SK-N-SH treated with all-trans-retinoic acid at 6 μM for 48 hours (cell line): ENCODE measurements at regions not wholly inside any gene's neighbourhood (a gene's known extent, or its start where the extent isn't known, plus 50 kb on each side); places are given as distances from the start of the nearest gene placed in this dataset.

Experiments used
- ATAC-seq: fragments of 200-7000 bp; cut with Tn5 transposase; 3 replicates; pipeline ENCODE4 v1.9.1; 2020; ENCODE audit warnings: mild to moderate bottlenecking, moderate library complexity
- ARNTL ChIP-seq: fragments of 450-650 bp; formaldehyde crosslinking; IDR thresholded peaks from 2 replicates; pipeline ENCODE4 v1.5.0; 2020; ENCODE audit warnings: low read depth, mild to moderate bottlenecking, moderate library complexity, borderline replicate concordance
- BACH2 ChIP-seq: fragments of 250-450 bp; sonication (Bioruptor Pico); IDR thresholded peaks from 2 replicates; pipeline ENCODE4 v1.9.0; 2021; ENCODE audit warnings: mild to moderate bottlenecking, borderline replicate concordance
- CSDC2 ChIP-seq: fragments of 250-450 bp; sonication (Bioruptor Pico); IDR thresholded peaks from 2 replicates; pipeline ENCODE4 v1.5.0; 2020; ENCODE audit warnings: mild to moderate bottlenecking, moderate library complexity
- ESRRG ChIP-seq: fragments of 250-450 bp; sonication (Bioruptor Pico); IDR thresholded peaks from 2 replicates; pipeline ENCODE4 v1.6.1; 2021; ENCODE audit warnings: mild to moderate bottlenecking
- GLIS3 ChIP-seq: fragments of 250-450 bp; sonication (Bioruptor Pico); IDR thresholded peaks from 2 replicates; pipeline ENCODE4 v1.5.0; 2020; ENCODE audit warnings: mild to moderate bottlenecking, moderate library complexity
- ISL1 ChIP-seq: fragments of 250-450 bp; sonication (Bioruptor Pico); IDR thresholded peaks from 2 replicates; pipeline ENCODE4 v2.1.2; 2022; ENCODE audit warnings: mild to moderate bottlenecking, moderate library complexity
- OSR1 ChIP-seq: fragments of 250-450 bp; sonication (Bioruptor Pico); IDR thresholded peaks from 2 replicates; pipeline ENCODE4 v1.8.0; 2022; ENCODE audit warnings: moderate library complexity, mild to moderate bottlenecking, inconsistent platforms
- PATZ1 ChIP-seq: fragments of 250-450 bp; sonication (Bioruptor Pico); IDR thresholded peaks from 2 replicates; pipeline ENCODE4 v1.8.0; 2020; ENCODE audit warnings: mild to moderate bottlenecking, moderate library complexity, borderline replicate concordance
- PPARA ChIP-seq: fragments of 250-450 bp; sonication (Bioruptor Pico); IDR thresholded peaks from 2 replicates; pipeline ENCODE4 v1.5.0; 2020; ENCODE audit warnings: mild to moderate bottlenecking, borderline replicate concordance
- RARB ChIP-seq: fragments of 250-450 bp; sonication (Bioruptor Pico); IDR thresholded peaks from 2 replicates; pipeline ENCODE4 v1.8.0; 2021; ENCODE audit warnings: mild to moderate bottlenecking, moderate library complexity
- TCF4 ChIP-seq: fragments of 250-450 bp; sonication (Bioruptor Pico); IDR thresholded peaks from 2 replicates; pipeline ENCODE4 v1.8.0; 2021; ENCODE audit warnings: mild to moderate bottlenecking, moderate library complexity, borderline replicate concordance
- ZC3H10 ChIP-seq: fragments of 250-450 bp; sonication (Bioruptor Pico); IDR thresholded peaks from 2 replicates; pipeline ENCODE4 v1.5.1; 2021; ENCODE audit warnings: mild to moderate bottlenecking, moderate library complexity
- ZFP3 ChIP-seq: fragments of 250-450 bp; sonication (Bioruptor Pico); IDR thresholded peaks from 2 replicates; pipeline ENCODE4 v1.5.0; 2020; ENCODE audit warnings: mild to moderate bottlenecking, moderate library complexity
- ZFP30 ChIP-seq: fragments of 450-650 bp; formaldehyde crosslinking; IDR thresholded peaks from 2 replicates; pipeline ENCODE4 v1.5.0; 2022; ENCODE audit warnings: mild to moderate bottlenecking, moderate library complexity
- ZNF565 ChIP-seq: fragments of 450-650 bp; formaldehyde crosslinking; conservative IDR thresholded peaks from 2 replicates; pipeline ENCODE4 v1.5.0; 2020; ENCODE audit warnings: low read depth, mild to moderate bottlenecking, moderate library complexity
- ZNF70 ChIP-seq: fragments of 450-650 bp; formaldehyde crosslinking; IDR thresholded peaks from 2 replicates; pipeline ENCODE4 v1.5.0; 2020; ENCODE audit warnings: mild to moderate bottlenecking, moderate library complexity
- ZNF8 ChIP-seq: fragments of 450-650 bp; formaldehyde crosslinking; IDR thresholded peaks from 2 replicates; pipeline ENCODE4 v1.5.0; 2020; ENCODE audit warnings: mild to moderate bottlenecking, moderate library complexity
- TF ChIP-seq, protein P1 (sequence below): fragments of 250-450 bp; sonication (Bioruptor Pico); IDR thresholded peaks from 2 replicates; pipeline ENCODE4 v1.5.1; 2020; ENCODE audit warnings: low read depth, mild to moderate bottlenecking, moderate library complexity
- TF ChIP-seq, protein P2 (sequence below): fragments of 250-450 bp; sonication (Bioruptor Pico); IDR thresholded peaks from 2 replicates; pipeline ENCODE4 v1.5.0; 2020; ENCODE audit warnings: mild to moderate bottlenecking, moderate library complexity
- TF ChIP-seq, protein P3 (sequence below): fragments of 250-450 bp; sonication (Bioruptor Pico); IDR thresholded peaks from 2 replicates; pipeline ENCODE4 v1.8.0; 2021; ENCODE audit warnings: low read depth, mild to moderate bottlenecking, moderate library complexity, borderline replicate concordance

DNA sequence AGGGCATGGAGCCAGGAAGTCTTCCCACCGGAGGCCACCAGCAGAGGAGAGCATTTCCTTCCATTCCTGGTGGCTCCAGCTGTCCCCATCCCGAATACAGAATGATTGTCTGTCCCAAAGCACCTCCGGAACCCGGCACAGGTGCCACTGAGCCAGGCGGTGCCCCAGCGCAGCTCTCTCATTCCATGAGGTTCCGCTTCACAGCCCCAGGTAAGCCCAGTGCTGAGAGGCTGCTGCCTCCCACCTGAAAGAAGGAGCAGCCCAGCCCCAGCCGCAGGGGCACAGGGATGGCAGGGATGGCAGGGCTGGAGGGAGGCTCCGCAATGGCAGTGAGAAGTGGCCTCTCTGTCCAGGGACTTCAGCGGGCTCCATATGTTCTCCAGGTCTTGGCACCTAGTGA is 162.1 kb upstream of the TCERG1L start:
- no peak for ATAC-seq

GRCh38 chr10:131474416-131474815 is 162.9 kb upstream of the TCERG1L start:
- ATAC-seq: no peak
- TF ChIP-seq PPARA (CRISPR knock-in tag) (no peak), OSR1 (CRISPR knock-in tag) (no peak), ISL1 (CRISPR knock-in tag) (no peak), RARB (CRISPR knock-in tag) (no peak), BACH2 (CRISPR knock-in tag) (no peak), TCF4 (no peak), ZNF8 (no peak), ZFP30 (CRISPR knock-in tag) (no peak), ARNTL (CRISPR knock-in tag) (no peak), ZFP3 (CRISPR knock-in tag) (no peak)
- TF ChIP-seq, protein P1, sequence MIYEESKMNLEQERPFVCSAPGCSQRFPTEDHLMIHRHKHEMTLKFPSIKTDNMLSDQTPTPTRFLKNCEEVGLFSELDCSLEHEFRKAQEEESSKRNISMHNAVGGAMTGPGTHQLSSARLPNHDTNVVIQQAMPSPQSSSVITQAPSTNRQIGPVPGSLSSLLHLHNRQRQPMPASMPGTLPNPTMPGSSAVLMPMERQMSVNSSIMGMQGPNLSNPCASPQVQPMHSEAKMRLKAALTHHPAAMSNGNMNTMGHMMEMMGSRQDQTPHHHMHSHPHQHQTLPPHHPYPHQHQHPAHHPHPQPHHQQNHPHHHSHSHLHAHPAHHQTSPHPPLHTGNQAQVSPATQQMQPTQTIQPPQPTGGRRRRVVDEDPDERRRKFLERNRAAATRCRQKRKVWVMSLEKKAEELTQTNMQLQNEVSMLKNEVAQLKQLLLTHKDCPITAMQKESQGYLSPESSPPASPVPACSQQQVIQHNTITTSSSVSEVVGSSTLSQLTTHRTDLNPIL (CRISPR knock-in tag): no peak
- TF ChIP-seq, protein P2, sequence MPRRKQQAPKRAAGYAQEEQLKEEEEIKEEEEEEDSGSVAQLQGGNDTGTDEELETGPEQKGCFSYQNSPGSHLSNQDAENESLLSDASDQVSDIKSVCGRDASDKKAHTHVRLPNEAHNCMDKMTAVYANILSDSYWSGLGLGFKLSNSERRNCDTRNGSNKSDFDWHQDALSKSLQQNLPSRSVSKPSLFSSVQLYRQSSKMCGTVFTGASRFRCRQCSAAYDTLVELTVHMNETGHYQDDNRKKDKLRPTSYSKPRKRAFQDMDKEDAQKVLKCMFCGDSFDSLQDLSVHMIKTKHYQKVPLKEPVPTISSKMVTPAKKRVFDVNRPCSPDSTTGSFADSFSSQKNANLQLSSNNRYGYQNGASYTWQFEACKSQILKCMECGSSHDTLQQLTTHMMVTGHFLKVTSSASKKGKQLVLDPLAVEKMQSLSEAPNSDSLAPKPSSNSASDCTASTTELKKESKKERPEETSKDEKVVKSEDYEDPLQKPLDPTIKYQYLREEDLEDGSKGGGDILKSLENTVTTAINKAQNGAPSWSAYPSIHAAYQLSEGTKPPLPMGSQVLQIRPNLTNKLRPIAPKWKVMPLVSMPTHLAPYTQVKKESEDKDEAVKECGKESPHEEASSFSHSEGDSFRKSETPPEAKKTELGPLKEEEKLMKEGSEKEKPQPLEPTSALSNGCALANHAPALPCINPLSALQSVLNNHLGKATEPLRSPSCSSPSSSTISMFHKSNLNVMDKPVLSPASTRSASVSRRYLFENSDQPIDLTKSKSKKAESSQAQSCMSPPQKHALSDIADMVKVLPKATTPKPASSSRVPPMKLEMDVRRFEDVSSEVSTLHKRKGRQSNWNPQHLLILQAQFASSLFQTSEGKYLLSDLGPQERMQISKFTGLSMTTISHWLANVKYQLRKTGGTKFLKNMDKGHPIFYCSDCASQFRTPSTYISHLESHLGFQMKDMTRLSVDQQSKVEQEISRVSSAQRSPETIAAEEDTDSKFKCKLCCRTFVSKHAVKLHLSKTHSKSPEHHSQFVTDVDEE: no peak

More for the DNA sequence above, 162.1 kb upstream of the TCERG1L start:
- TF ChIP-seq OSR1 (CRISPR knock-in tag) (no peak), TCF4 (no peak), GLIS3 (no peak), ZFP30 (CRISPR knock-in tag) (no peak), ISL1 (CRISPR knock-in tag) (no peak), ZNF70 (CRISPR knock-in tag) (no peak), PPARA (CRISPR knock-in tag) (no peak), CSDC2 (CRISPR knock-in tag) (no peak)
- TF ChIP-seq, protein P2: no peak

- no peak for ATAC-seq
- no peak for TF ChIP-seq ZNF565 (CRISPR knock-in tag)
- TF ChIP-seq, protein P3, sequence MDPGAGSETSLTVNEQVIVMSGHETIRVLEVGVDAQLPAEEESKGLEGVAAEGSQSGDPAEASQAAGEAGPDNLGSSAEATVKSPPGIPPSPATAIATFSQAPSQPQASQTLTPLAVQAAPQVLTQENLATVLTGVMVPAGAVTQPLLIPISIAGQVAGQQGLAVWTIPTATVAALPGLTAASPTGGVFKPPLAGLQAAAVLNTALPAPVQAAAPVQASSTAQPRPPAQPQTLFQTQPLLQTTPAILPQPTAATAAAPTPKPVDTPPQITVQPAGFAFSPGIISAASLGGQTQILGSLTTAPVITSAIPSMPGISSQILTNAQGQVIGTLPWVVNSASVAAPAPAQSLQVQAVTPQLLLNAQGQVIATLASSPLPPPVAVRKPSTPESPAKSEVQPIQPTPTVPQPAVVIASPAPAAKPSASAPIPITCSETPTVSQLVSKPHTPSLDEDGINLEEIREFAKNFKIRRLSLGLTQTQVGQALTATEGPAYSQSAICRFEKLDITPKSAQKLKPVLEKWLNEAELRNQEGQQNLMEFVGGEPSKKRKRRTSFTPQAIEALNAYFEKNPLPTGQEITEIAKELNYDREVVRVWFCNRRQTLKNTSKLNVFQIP (CRISPR knock-in tag): no peak
- no peak for TF ChIP-seq OSR1 (CRISPR knock-in tag)
- no peak for TF ChIP-seq ESRRG
- TF ChIP-seq PPARA (CRISPR knock-in tag): no peak
- TF ChIP-seq ARNTL (CRISPR knock-in tag): no peak
- TF ChIP-seq ZNF70 (CRISPR knock-in tag): no peak
- no peak for TF ChIP-seq RARB (CRISPR knock-in tag)
- no peak for TF ChIP-seq ZC3H10
- no peak for TF ChIP-seq CSDC2 (CRISPR knock-in tag)
- TF ChIP-seq BACH2 (CRISPR knock-in tag): no peak
- TF ChIP-seq TCF4: no peak
- no peak for TF ChIP-seq PATZ1 (CRISPR knock-in tag)
- TF ChIP-seq ZFP3 (CRISPR knock-in tag): no peak
- TF ChIP-seq ISL1 (CRISPR knock-in tag): no peak
- TF ChIP-seq, protein P1 (CRISPR knock-in tag): no peak
These were observed 163.5 kb upstream of the TCERG1L start for GRCh38 chr10:131475043-131475442.
